NB4 (cell line): ENCODE measurements at regions not wholly inside any gene's neighbourhood (a gene's known extent, or its start where the extent isn't known, plus 50 kb on each side); places are given as distances from the start of the nearest gene placed in this dataset.
"Not testable (repeated sequence)": the region's sequence is repeated elsewhere in the genome, so short reads cannot be mapped to it uniquely, and the experiment has no call there.

Experiments used
- DNase-seq: peaks from one replicate; pipeline ENCODE4 v3.0.0; 2010; ENCODE audit warnings: low read depth
- H3K4me3 ChIP-seq: one replicate; pipeline ENCODE4 v1.5.1; 2011; ENCODE audit warnings: mild to moderate bottlenecking, low read depth, low read length, moderate library complexity
- MAX ChIP-seq: IDR thresholded peaks from 2 replicates; pipeline ENCODE4 v1.6.1; 2011; ENCODE audit warnings: low read depth, low read length
- MYC ChIP-seq: IDR thresholded peaks from 2 replicates; pipeline ENCODE4 v1.6.1; 2011; ENCODE audit warnings: low read depth, low read length
- POLR2A ChIP-seq: IDR thresholded peaks from 2 replicates; pipeline ENCODE4 v1.6.1; 2011; ENCODE audit warnings: mild to moderate bottlenecking; ENCODE audit not compliant: insufficient read length; ENCODE audit errors: extremely low read depth
- TF ChIP-seq, protein P1 (sequence below): IDR thresholded peaks from one replicate; pipeline ENCODE4 v1.5.1; 2012; ENCODE audit warnings: low read depth, low read length

DNA sequence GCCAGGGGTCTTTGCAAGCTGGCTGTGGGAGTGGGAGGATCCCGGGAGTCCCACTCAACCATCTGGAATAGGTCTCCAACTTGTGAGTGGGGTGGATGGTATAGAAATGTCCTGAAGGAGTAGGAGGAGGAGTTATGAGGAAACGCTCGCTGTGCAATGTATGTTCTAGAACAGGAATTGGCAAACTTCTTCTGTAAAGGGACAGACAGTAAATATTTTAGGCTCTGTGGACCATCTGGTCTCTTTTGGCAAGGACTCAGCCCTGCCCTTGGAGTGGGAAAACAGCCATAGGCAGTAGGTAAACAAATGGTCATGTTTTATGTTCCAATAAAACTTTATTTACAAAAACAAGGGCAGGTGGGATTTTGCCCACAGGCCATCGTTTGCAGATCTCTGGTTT lies 149.2 kb downstream of the NPIPB5 start:
- no peak for DNase-seq
- no peak for TF ChIP-seq MAX
- no peak overlapping the region for H3K4me3 ChIP-seq

DNA sequence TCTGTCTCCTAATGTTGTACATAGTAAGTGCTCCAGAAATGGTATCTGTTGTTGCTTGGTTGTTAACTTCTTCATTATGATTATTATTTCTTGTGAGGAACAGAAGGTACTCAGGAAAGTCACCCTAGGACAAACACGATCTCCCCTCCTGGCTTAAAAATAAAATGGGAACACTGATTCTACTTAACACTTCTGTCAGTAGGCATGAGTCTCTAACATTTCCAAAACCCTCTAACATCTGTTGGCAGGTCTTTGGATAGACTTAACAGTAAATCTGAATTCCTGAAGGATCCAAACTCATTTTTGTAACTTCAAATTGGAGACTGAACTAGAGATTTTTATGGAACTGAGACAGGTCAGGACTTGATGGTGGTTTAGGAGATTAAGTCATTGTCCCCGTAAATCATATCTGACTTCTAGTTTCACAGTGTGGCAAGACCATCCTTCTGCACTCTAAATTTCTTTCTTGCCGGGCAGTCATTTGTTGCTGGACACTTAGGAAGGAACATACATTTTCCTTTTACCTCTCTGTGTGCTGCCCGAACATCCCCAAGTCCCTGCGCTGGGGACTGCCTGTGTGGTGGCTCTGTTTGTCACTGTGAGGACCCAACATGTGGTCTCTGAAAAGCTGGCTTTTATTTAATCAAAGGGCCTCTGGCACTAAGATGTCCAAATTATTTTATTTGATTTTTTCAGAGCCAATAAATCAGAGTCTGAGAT lies 149.9 kb downstream of the NPIPB5 start:
- H3K4me3 ChIP-seq = no peak overlapping the region
- TF ChIP-seq MYC (no peak), POLR2A (no peak), MAX (no peak)
- TF ChIP-seq, protein P1, sequence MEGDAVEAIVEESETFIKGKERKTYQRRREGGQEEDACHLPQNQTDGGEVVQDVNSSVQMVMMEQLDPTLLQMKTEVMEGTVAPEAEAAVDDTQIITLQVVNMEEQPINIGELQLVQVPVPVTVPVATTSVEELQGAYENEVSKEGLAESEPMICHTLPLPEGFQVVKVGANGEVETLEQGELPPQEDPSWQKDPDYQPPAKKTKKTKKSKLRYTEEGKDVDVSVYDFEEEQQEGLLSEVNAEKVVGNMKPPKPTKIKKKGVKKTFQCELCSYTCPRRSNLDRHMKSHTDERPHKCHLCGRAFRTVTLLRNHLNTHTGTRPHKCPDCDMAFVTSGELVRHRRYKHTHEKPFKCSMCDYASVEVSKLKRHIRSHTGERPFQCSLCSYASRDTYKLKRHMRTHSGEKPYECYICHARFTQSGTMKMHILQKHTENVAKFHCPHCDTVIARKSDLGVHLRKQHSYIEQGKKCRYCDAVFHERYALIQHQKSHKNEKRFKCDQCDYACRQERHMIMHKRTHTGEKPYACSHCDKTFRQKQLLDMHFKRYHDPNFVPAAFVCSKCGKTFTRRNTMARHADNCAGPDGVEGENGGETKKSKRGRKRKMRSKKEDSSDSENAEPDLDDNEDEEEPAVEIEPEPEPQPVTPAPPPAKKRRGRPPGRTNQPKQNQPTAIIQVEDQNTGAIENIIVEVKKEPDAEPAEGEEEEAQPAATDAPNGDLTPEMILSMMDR = no peak
- DNase-seq = no peak

DNA sequence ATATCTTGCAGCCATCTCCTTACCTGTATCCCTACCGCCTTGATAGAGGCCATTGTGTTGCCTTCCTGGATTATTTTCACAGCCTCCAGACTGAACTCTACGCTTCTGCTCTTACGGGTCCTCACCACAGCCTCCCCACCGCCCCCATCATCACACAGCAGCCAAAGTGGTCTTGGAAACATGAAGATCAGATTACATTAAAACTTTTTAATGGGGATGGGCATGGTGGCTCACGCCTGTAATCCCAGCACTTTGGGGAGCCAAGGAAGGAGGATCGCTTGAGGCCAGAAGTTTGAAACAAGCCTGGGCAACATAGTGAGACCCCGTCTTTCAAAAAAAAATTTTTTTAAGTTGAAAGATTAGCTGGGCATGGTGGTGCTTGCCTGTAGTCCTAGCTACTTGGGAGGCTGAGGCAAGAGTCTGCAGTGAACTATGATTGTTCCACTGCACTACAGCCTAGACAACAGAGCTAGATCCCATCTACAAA lies 150.5 kb downstream of the NPIPB5 start:
- no peak overlapping the region for H3K4me3 ChIP-seq
- TF ChIP-seq POLR2A = no peak
- no peak for TF ChIP-seq MYC
- TF ChIP-seq MAX = no peak
- no peak for DNase-seq

GRCh38 chr16:22662958-22663357 lies 151.0 kb upstream of the HS3ST2 start:
- not testable (repeated sequence) for H3K4me3 ChIP-seq, DNase-seq

GRCh38 chr16:22663389-22664064 lies 150.4 kb upstream of the HS3ST2 start:
- DNase-seq = no peak
- H3K4me3 ChIP-seq = no peak overlapping the region
- no peak for TF ChIP-seq MAX
- no peak for TF ChIP-seq MYC
- TF ChIP-seq, protein P1 = no peak
- no peak for TF ChIP-seq POLR2A

DNA sequence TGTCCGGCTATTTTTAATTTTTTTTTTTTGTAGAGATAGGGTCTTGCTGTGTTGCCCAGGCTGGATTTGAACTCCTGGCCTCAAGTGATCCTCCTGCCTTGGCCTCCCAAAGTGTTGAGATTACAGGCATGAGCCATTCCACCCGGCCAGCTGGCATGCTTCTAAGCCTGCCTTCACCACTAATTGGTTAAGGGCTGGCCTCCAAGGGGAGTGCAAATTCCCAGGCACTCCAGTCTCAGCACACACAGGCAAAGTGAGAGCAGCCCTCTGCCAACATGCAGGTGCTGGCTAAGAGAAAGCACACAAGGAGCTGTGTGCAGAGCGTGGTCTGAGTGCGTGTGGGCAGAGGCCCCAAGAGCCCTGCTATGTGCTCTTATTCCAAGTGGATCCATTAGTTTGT lies 149.8 kb upstream of the HS3ST2 start:
- no peak overlapping the region for H3K4me3 ChIP-seq
- TF ChIP-seq MYC = no peak
- no peak for DNase-seq

- no peak for DNase-seq
Measured at GRCh38 chr16:22664561-22664997, 149.4 kb upstream of the HS3ST2 start.

More at GRCh38 chr16:22664561-22664997, 149.4 kb upstream of the HS3ST2 start:
- no peak overlapping the region for H3K4me3 ChIP-seq
- TF ChIP-seq, protein P1 = no peak
- TF ChIP-seq POLR2A (no peak), MYC (no peak)
